Ureter (tissue), 1 donor: ENCODE measurements at regions not wholly inside any gene's neighbourhood (a gene's known extent, or its start where the extent isn't known, plus 50 kb on each side); places are given as distances from the start of the nearest gene placed in this dataset.
"Not testable (repeated sequence)": the region's sequence is repeated elsewhere in the genome, so short reads cannot be mapped to it uniquely, and the experiment has no call there.

Experiments used
- DNase-seq: peaks from one replicate; pipeline ENCODE4 v3.0.0-alpha.2; 2020; ENCODE audit warnings: low spot score
- donor health status: DM: yes; HTN: yes; CAD: no.

GRCh38 chr20:40278673-40279072 lies 410.4 kb downstream of the MAFB start:
- DNase-seq = no peak

- DNase-seq = no peak
Measured at GRCh38 chr20:40276301-40276700, 412.7 kb downstream of the MAFB start.

GRCh38 chr20:40275738-40276137 lies 413.3 kb downstream of the MAFB start:
- no peak for DNase-seq

GRCh38 chr20:40274912-40275533 lies 414.0 kb downstream of the MAFB start:
- DNase-seq = no peak

GRCh38 chr20:40269274-40269673 lies 419.8 kb downstream of the MAFB start:
- DNase-seq = not testable (repeated sequence)

GRCh38 chr20:40268321-40269075 lies 420.5 kb downstream of the MAFB start:
- DNase-seq = no peak

GRCh38 chr20:40265825-40266533 lies 423.1 kb downstream of the MAFB start:
- no peak for DNase-seq

GRCh38 chr20:40262219-40262618 lies 426.8 kb downstream of the MAFB start:
- DNase-seq = no peak

GRCh38 chr20:40258931-40259330 lies 430.1 kb downstream of the MAFB start:
- DNase-seq = no peak

- DNase-seq = no peak
Measured at GRCh38 chr20:40257763-40258162, 431.3 kb downstream of the MAFB start.

- no peak for DNase-seq
Measured at GRCh38 chr20:40255365-40255764, 433.7 kb downstream of the MAFB start.

GRCh38 chr20:40254023-40254772 lies 434.8 kb downstream of the MAFB start:
- no peak for DNase-seq

- DNase-seq = no peak
Measured at GRCh38 chr20:40251284-40251932, 437.6 kb downstream of the MAFB start.

GRCh38 chr20:40249805-40250204 lies 439.2 kb downstream of the MAFB start:
- no peak for DNase-seq

- DNase-seq = no peak
Measured at GRCh38 chr20:40245829-40246228, 443.2 kb downstream of the MAFB start.

- no peak for DNase-seq
Measured at GRCh38 chr20:40244286-40244685, 444.8 kb downstream of the MAFB start.

GRCh38 chr20:40241596-40242343 lies 447.3 kb downstream of the MAFB start:
- DNase-seq = no peak

GRCh38 chr20:40238511-40238910 lies 450.5 kb downstream of the MAFB start:
- DNase-seq = no peak

- no peak for DNase-seq
Measured at GRCh38 chr20:40234593-40234992, 454.4 kb downstream of the MAFB start.

GRCh38 chr20:40233406-40233805 lies 455.6 kb downstream of the MAFB start:
- no peak for DNase-seq

GRCh38 chr20:40232756-40233155 lies 456.3 kb downstream of the MAFB start:
- DNase-seq = no peak
